HUDEP-2 (cell line): ENCODE measurements at regions not wholly inside any gene's neighbourhood (a gene's known extent, or its start where the extent isn't known, plus 50 kb on each side); places are given as distances from the start of the nearest gene placed in this dataset.

Experiments used
- DNase-seq, 76 experiments: peaks; one replicate each; lab custom pipeline; 2025; ENCODE audit not compliant: unreplicated experiment in 76 of 76; lab: John Stamatoyannopoulos, UW

DNA sequence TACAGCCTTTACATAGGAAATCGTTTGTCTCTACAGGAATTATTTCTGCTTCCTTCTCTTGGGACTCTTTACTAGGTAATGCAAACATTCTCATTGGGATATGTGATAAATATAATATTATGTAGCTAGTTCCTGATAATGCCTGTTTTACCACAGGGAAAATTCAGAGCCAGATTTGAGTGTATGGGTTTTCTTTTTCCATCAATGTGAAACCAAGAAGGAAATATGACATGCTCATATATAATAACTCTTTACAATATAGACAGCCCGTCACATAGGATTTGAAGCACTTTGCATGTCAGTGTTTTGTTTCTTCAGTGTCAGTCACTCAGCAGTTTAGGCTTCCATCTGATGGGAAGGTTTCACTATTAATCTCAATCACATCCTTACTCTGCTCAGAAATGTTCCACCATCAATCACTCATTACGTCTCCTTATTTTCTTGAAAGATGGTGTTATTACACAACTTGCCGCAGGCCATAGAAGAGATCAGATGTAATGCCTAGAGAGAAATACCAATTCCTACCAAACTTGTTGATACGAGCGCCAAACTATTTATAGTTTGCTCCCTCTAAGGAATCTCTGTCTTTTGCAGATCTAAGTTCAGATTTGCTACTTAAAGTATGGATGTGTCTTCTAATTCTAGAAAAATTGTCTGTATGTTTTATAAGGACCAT lies 314.8 kb downstream of the DIPK2A start:
- DNase-seq: no peak

DNA sequence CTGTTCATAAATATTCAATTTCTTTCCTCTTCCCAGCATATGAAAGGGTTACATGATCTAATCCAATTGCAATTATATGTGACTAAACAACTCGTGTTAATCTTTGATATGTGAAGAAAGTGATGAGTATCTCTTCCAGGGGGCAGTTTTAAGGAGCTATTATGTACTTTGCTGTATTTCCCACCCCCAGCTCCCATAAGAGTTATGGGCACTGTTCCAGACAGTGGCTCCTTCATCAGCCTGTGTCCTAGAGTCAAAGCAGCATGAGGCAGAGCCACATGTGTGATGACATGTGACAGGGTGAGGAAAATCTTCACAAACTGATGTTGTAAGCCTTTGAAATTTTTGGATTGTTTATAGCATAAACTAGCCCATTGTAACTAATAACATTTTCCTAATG lies 315.4 kb downstream of the DIPK2A start:
- no peak for DNase-seq

DNA sequence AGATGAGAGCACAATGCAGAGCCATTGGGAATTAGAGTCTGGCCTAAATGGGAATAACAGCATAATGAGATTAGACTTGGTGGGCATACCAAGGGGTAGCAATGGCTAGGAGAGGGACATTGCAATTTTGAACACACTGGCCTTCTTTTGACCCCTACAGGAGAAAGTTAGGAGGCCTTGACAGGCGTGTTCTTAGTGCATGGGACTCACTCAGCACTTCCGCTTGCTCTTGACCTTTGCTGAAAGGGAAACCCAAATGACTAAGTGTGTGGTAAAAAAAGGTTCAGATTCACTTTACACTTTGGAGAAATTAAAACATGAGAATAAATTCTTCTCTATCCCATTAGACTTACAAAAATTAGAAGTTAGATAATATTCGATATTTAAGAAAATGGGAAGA lies 317.4 kb downstream of the DIPK2A start:
- DNase-seq: no peak

DNA sequence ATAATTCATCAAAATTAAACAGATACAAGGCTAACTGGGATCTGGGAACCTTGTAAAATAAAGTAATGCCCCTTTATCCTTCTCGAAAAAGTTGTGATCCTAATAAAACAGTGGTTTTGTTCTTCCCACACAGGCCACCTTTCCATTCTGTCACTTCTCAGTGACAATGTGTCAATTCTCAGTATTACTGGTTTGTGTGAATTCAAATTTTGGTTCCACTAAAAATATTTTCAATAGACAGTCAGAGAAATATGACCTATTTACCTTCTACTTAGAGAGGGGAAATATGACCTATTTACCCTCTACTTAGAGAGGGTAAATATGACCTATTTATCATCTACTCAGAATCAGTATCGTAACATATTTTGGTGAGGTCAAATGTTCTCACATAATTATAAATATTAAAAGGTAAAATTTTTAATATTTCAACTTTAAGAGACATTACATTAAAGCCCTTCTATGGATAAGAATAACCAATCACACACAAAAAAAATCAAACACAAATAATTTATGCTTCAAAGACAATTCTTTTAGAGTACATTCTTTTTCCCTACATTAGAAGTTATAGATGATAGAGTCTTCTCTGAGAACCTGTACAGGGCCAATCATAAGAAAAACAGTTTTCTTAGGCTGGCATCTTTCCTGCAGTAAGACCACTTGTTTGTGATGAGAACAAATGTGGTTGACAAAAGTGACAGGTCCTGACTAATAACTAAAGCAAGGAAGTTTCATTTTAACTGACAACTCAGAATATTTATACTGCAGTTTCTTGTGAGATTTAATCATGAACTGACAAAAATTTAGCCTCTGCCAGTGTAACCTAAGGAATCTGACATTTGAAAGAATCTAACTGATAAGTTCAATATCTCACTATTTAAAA lies 323.3 kb downstream of the DIPK2A start:
- no peak for DNase-seq

DNA sequence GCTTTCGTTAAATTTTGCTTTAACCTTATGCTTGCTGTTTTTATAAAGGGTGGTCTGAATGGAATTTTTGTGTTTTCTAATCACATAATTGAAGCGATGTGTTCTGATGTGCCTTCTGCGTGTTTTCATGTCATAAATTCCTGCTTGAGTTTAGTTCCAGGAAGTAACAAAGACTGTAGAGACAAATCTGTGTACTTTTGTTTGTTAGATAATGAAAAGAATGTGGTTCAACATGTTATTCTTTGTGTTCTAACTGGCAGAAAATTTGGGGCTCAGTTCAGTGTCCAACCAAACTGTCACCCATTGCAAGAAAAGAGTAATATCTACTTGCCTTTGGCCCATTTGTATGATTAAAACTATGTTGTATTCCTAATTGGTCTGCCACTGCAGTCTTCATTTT lies 324.0 kb downstream of the DIPK2A start:
- no peak for DNase-seq

DNA sequence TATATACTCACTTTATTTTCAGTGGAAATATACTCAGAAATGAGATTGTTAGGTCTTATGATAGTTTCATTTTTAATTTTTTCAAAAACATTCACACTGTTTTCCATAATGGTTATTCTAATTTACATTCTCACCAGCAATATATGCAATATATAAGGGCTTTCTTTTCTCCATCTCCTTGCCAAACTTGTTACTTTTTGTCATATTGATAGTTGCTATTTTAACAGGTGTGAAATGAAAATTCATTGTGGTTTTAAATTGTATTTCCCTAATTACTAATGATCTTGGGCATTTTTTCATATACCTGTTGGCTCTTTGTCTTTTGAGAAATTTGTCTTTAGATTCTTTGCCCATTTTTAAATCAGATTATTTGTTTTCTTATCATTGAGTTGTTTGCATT lies 325.2 kb downstream of the DIPK2A start:
- DNase-seq: no peak

DNA sequence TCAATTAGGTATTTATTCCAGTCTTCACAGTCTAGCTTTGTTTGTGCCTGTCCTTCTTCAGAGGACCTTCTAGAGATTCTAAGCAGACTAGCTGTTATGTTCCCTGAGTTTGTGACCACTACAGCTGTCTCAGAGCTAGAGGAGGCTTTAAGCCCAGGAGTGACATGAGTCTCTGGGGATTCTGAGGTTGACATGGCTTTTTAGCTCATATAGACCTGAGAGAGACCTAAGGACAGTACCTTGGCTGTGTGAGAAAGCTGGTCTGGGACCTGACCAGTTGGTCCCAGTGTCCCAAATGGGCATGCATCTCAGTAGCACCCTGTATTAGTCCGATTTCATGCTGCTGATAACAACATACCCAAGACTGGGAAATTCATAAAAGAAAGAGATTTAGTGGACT lies 330.2 kb downstream of the DIPK2A start:
- DNase-seq: no peak

DNA sequence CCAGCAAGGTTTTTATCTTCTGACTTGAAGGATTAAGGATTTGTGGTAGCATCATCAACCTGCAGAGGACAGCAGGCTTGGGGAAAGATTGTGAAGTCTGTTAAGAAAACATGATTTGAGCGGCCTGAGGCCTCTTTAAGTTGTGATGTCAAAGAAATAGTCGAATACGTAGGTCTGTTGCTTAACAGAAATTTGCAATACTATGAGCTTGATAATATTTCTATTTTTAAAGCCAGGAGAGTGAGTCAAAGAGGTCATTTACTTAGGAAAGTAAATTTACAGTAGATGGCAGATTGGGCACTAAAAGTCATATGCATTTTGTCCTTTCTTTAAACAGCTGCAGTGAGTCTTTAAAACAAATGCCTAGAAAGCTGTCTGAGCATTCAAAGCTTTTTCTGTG lies 336.3 kb downstream of the DIPK2A start:
- no peak for DNase-seq

DNA sequence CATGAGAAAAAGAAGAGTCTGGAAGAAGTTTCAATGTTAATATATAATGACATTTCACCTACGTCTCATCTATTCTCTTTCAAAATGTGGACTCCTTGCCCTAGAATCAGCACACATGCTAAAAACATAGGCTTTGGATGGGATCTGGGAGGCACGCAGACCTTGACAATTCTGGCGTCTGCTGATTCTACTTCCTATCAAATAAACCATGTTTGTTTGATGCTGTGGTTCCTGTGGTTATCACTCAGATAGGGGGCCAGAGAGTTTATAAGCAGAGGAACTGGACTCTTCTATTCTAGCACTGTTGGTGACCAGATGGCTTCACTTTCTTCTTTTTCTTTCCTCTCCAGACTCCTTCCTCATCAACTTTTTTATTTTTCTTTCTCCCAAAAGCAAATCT lies 336.8 kb downstream of the DIPK2A start:
- no peak for DNase-seq

DNA sequence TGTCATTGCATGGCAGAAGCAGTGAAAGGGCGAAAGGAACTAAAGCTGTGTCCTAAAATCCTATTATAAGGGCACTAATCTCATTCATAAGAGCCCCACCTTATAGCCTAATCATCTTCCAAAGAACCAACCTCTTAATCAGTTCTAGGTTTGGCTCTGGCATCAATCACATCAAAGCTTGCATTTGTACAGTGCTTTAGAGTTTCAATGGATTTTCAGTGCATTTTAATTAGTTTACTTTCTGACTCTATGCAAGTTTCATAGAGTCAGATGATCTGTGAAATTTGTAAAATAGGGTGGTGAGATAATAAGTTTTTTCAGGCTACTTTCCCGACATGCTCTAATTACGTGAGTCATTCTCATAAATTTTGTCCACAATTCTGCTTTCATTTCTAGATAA lies 341.1 kb downstream of the DIPK2A start:
- no peak for DNase-seq

DNA sequence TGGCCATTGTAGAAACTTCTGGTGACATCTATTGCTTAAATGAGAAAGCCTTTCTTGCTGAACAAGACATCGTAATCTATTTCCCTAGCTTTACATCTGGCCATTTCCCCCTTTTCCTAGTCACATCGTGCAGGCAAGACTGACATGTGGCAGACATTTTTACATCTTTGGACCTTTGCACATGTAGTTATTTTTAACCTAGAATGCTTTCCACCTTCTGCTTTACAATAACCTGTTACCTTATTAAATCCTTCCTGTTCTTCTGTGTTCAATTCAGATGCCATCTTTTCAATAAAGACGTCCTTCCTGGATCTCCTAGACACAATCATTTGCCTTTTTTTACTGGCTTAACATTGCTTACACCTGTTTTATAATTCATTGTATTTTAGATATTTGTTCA lies 343.3 kb downstream of the DIPK2A start:
- no peak for DNase-seq

DNA sequence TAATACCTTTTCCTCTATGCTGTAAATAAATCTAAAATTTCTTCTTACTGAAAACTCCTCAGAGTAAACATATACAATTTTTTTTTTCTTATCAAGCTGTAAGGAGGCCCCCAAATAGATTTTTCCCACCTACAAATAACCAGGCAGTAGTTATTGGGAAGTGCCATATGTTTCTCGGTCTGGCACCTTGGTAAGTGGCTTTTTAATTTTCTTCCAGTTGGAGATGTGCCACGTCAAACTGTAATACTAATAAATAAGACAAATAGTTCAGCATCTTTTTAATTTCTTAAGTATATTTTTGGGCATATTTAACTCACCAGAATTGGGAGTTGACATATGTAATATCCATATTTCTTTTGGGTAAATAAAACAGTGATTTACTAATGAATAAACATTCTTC lies 346.3 kb downstream of the DIPK2A start:
- DNase-seq: no peak

DNA sequence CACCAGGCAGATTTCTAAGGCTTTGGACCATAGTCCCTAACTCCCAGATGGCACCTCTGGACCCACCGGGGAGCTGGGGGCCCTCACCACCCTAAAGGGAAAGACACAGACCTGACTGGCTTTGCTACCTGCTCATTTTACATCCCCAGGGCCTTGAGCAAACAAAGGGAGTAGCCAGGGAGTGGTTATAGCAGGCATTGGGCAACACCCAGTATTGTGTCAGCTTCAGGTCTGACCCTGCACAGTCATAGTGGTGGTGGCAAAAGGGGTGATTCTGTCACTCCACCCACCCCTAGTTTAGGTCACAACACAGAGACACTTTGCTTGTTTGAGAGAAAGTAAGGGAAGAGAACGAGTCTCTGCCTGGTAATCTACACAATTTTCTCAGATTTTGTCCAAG lies 352.5 kb downstream of the DIPK2A start:
- DNase-seq: no peak

DNA sequence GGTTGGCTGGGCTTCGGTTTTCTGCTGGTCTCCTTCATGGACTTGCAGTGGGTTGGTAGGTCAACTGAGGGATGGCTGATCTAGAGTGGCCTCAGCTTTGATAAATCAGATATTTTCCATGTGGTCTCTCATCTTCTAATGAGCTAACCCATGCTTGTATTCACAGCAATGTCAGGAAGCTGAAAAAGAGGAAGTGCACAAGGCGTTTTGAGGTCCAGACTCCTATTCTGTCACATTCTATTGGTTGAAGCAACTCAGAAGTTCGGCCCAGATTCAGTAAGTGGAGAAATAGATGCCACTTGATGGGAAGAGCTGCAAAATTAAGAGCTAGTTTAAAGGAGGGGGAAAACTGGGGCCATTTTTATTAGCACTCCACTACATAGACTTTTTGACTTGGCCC lies 361.2 kb downstream of the DIPK2A start:
- DNase-seq: no peak

DNA sequence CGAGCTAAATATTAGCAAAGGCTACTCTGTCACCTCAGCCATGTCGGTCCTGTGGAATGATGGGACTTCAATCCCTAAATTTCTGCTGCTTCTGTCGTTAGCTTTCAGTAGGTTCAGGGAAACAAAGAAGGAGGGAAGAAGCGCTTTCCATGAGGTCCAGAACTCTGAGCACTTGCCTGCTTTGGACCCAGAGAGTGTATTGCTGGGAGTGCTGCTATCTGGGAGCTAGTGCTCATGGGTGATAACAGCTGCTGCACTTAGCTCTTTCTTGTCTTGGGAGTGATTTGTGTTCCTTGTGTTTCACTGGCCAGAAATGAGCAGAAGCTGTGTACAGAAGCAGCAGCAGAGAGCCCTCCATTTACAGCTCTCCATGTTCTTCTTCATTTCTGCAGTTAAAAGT lies 369.8 kb downstream of the DIPK2A start:
- DNase-seq: no peak

DNA sequence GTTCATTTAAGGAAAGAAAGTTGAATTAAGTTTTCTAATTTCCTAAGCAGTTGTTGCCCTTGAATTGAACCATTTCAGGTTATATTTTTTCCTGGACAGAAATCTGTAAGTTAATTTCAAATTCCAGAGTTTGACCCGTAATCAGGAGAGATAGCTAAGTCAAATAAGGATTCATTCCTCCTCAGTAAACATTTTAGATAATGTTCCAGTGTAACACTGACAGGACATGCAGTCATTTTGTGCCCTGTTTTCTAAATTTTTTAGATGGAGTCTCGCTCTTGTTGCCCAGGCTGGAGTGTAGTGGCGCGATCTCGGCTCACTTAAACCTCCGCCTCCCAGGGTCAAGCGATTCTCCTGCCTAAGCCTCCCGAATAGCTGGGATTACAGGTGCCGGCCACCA lies 371.7 kb downstream of the DIPK2A start:
- DNase-seq: no peak

DNA sequence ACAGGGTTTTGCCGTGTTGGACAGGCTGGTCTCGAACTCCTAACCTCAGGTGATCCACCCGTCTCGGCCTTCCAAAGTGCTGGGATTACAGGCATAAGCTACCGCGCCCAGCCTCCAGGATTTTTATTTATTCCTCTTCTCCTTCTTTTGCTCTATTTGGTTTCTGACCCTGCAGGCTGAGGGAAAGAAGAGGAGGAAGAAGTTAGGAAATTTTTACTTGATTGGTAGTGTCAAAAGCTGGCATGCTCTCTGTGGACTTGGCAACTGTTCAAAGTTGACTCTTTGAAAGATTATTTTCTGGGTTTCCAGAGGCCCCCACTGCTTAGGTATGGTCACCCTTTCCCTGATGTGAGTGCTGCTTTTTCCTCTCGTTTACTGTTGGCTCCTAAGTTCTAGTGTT lies 372.2 kb downstream of the DIPK2A start:
- DNase-seq: no peak

DNA sequence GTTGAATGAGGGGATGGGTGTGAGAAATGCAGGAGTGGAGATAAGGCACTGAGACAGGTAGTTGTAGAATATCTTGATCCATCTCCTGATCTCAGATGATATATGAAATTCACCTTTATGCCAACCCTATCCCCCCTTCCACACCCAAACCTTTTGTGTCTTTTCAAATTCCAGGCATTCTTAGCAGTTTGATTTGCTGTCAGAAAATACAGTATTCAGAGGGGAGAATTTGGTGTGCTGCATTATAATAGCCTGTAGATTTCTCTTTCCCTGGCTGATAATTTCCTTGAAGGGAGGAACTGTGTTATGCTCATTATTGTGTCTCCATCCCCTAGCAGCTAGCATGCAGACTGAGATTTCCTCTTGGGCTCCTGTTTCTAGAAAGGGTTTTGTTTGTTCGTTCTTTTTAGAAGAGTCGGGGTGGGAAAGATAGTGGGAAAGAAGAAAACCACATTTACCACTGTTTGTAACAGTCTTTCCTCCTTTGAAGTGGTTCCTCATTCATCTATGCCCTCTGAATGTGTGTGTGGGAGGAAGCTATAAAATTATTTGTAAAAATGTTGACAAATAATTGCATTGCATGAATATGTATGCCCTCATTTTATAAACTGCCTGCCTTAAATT lies 373.4 kb downstream of the DIPK2A start:
- no peak for DNase-seq

DNA sequence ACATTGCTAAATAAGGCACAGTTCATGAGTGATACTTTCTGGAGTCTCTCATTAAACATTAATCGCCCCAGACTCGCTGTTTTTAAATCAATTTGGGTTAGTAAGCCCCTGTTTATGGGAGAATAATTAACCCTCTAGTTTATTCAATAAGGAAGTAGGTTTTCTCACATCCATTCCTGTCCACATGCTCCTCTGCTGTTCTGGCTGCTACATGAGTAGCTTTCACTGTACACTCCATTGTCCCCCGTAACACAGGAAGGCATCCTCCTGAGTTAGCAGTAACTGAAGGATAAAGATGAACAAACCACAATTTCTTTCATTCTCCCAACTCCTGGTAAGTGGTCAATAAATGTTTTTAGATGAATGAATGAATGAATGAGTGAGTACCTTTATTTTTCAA lies 378.5 kb downstream of the DIPK2A start:
- DNase-seq: no peak

DNA sequence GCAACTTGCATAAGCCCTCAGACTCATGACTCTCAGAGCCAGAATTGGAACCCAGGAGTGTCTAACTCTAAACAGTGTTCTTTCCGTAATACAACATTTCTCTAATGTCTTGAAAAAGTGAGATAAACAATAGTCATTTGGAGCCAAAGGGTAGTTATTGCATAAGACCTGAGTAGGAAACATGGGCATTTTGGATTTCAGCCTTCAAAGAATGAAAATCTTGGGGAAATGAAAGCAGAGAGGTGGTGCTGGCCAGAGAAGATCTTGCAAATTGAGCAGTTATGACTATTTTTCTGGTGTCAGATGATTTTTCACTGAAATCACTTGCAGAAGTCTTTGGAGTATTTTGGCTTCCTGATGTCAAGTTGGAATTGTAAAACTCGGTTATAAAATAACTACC lies 379.4 kb downstream of the DIPK2A start:
- DNase-seq: no peak

DNA sequence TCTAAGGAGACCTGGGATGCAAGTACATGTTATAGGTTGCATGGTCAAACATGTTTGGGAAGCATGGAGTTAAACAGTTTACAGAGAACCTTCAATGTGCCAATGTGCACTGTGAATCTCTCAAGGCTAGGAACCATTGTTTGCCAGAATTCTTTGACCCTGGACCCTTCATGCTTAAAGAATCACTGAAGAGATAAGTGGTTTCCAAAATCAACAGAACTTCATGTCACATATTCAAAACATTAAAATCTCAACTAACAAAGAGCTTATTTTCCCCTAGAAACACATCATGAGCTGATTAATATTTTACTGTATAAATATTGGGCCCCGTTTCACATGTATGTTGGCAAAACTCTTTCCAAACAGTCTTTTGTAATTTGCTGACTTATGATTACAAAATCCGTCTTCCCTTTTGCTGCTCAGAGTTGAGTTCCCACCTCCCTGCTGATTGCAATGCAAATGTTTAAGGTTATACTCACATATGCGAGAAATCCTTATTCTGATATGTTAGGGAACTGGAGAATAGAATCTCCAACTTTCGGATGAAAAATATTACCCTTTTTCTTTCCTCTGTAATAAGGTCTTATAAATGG lies 380.2 kb downstream of the DIPK2A start:
- DNase-seq: no peak

DNA sequence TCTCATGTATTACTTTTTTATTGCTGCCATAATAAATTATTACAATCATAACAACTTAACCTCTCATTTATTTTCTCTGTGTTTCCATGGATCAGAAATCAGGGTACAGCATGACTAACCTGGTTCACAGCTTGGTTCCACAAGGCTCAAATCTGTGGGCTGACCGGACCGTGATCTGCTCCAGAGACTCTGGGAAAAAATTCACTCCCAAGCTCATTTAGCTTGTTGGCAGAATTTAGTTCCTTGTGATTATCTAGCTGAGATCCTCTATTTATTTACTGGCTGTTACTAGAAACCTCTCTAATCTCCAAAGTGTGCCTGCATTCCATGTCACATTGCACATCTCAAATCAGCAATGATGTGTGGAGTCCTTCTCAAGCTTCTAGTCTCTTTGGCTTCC lies 386.6 kb downstream of the DIPK2A start:
- no peak for DNase-seq
